Peyer's patch (tissue), 4 donors: ENCODE measurements at regions not wholly inside any gene's neighbourhood (a gene's known extent, or its start where the extent isn't known, plus 50 kb on each side); places are given as distances from the start of the nearest gene placed in this dataset.

Experiments used
- POLR2A ChIP-seq, 2 donors: fragments of 450-650 bp; IDR thresholded peaks; one replicate each; pipeline ENCODE4 v1.5.1; 2017; ENCODE audit warnings: antibody characterized with exemption in 2 of 2, mild to moderate bottlenecking in 2 of 2, moderate library complexity in 2 of 2
- TF ChIP-seq, protein P1 (sequence below), 6 experiments: fragments of 450-650 bp in 4 of 6; fragments of 200-600 bp in 2 of 6; sonication (generic) in 1 of 6; IDR thresholded peaks; one replicate each; pipeline ENCODE4 v1.5.1; 2017 to 2019; ENCODE audit warnings: antibody characterized with exemption in 6 of 6, mild to moderate bottlenecking in 3 of 6, moderate library complexity in 1 of 6

DNA sequence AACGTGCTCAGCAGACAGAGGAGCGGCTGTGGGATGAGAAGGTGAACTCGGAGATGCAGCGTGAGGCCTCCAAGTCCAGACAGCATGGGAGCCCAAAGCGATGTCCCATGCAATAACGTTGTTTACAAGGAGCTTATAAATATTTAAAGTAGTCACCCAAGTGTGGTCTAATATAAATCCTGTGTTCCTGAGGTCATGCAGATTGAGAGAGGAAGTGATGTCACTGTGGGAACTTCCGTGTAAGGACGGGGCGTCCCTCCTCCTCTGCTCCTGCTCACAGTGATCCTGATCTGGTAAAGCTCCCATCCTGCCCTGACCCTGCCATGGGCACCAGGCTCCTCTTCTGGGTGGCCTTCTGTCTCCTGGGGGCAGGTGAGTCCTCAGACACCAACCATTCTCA, 94.7 kb upstream of the PRSS58 start:
- TF ChIP-seq, protein P1, sequence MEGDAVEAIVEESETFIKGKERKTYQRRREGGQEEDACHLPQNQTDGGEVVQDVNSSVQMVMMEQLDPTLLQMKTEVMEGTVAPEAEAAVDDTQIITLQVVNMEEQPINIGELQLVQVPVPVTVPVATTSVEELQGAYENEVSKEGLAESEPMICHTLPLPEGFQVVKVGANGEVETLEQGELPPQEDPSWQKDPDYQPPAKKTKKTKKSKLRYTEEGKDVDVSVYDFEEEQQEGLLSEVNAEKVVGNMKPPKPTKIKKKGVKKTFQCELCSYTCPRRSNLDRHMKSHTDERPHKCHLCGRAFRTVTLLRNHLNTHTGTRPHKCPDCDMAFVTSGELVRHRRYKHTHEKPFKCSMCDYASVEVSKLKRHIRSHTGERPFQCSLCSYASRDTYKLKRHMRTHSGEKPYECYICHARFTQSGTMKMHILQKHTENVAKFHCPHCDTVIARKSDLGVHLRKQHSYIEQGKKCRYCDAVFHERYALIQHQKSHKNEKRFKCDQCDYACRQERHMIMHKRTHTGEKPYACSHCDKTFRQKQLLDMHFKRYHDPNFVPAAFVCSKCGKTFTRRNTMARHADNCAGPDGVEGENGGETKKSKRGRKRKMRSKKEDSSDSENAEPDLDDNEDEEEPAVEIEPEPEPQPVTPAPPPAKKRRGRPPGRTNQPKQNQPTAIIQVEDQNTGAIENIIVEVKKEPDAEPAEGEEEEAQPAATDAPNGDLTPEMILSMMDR (IDR thresholded peaks at IDR 0.05): no peak
- TF ChIP-seq POLR2A (IDR thresholded peaks at IDR 0.05): no peak
